Smooth muscle cell (in vitro differentiated cells): ENCODE measurements at regions not wholly inside any gene's neighbourhood (a gene's known extent, or its start where the extent isn't known, plus 50 kb on each side); places are given as distances from the start of the nearest gene placed in this dataset.

Source experiments
- DNase-seq: peaks from one replicate; lab custom pipeline; 2025; ENCODE audit not compliant: unreplicated experiment; lab: John Stamatoyannopoulos, UW
- H2AFZ ChIP-seq: fragments of 200-600 bp; sonication (generic); 2 replicates; pipeline ENCODE4 v1.6.0; 2016; ENCODE audit warnings: antibody characterized with exemption, low read depth, mild to moderate bottlenecking
- H3F3A ChIP-seq: fragments of 200-600 bp; sonication (generic); 2 replicates; pipeline ENCODE4 v1.6.0; 2017; ENCODE audit warnings: antibody characterized with exemption, low read depth
- H3K27ac ChIP-seq: fragments of 200-600 bp; sonication (generic); 2 replicates; pipeline ENCODE4 v1.5.1; 2016; ENCODE audit warnings: low read depth, mild to moderate bottlenecking
- H3K27me3 ChIP-seq: fragments of 200-600 bp; sonication (generic); 2 replicates; pipeline ENCODE4 v1.6.1; 2016; ENCODE audit warnings: low read depth, mild to moderate bottlenecking
- H3K36me3 ChIP-seq: fragments of 200-600 bp; sonication (generic); 2 replicates; pipeline ENCODE4 v1.5.1; 2016; ENCODE audit warnings: low read depth
- H3K4me1 ChIP-seq: fragments of 200-600 bp; sonication (generic); 2 replicates; pipeline ENCODE4 v1.5.1; 2016; ENCODE audit warnings: low read depth
- H3K4me2 ChIP-seq: fragments of 200-600 bp; sonication (generic); 2 replicates; pipeline ENCODE4 v1.6.0; 2016; ENCODE audit warnings: mild to moderate bottlenecking
- H3K4me3 ChIP-seq: fragments of 200-600 bp; sonication (generic); 2 replicates; pipeline ENCODE4 v1.5.1; 2016; ENCODE audit warnings: mild to moderate bottlenecking
- H3K79me2 ChIP-seq: fragments of 200-600 bp; sonication (generic); 2 replicates; pipeline ENCODE4 v1.6.0; 2016; ENCODE audit warnings: low read depth, mild to moderate bottlenecking
- H3K9ac ChIP-seq: fragments of 200-600 bp; sonication (generic); 2 replicates; pipeline ENCODE4 v1.6.0; 2016; ENCODE audit warnings: low read depth
- H3K9me3 ChIP-seq: fragments of 200-600 bp; sonication (generic); replicated peaks from 2 replicates; pipeline ENCODE4 v1.5.1; 2016; ENCODE audit warnings: low read depth
- H4K20me1 ChIP-seq: fragments of 200-600 bp; sonication (generic); 2 replicates; pipeline ENCODE4 v1.6.0; 2016; ENCODE audit warnings: low read depth
- WGBS: methylation state at CpG from one replicate; pipeline ENCODE4 v1.1.7; 2016; ENCODE audit warnings: low lambda C conversion rate; 5-methylcytosine and 5-hydroxymethylcytosine counted together
- TF ChIP-seq, protein P1 (sequence below): fragments of 200-600 bp; sonication (generic); IDR thresholded peaks from 2 replicates; pipeline ENCODE4 v1.5.1; 2017; ENCODE audit warnings: borderline replicate concordance, mild to moderate bottlenecking, antibody characterized with exemption; ENCODE audit not compliant: insufficient read depth, poor library complexity, severe bottlenecking

DNA sequence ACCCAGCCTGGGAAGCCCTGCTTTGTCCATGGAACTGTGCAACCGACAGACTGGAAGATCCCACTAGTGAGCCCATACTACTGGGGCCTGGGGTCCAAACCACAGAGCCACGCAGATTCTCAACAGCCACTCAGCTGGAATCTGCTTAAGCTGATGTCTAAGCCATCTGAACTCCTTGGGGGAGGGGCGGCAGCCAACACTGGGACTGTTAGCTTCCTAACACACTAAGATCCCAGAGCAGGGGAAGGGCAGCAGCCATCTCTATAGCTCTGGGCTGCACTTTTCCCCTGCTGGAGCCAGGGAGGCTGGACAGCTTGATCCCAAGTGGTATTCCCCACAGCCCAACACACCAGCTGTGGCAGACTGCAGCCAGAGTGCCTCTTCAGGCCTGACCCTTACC lies 118.3 kb downstream of the RPRM start:
- no peak overlapping the region for H3K27ac ChIP-seq
- no peaks in the 10 kb centered on the region for H3F3A ChIP-seq
- no peak overlapping the region for H3K9ac ChIP-seq
- no peaks in the 10 kb centered on the region for H3K4me1 ChIP-seq
- DNase-seq = no peak
- H3K9me3 ChIP-seq = no peaks in the 10 kb centered on the region
- no peak overlapping the region for H3K4me2 ChIP-seq
- no peaks in the 10 kb centered on the region for H3K27me3 ChIP-seq
- WGBS = 55% methylated on average over 3 of the region's 3 CpGs
- TF ChIP-seq, protein P1, sequence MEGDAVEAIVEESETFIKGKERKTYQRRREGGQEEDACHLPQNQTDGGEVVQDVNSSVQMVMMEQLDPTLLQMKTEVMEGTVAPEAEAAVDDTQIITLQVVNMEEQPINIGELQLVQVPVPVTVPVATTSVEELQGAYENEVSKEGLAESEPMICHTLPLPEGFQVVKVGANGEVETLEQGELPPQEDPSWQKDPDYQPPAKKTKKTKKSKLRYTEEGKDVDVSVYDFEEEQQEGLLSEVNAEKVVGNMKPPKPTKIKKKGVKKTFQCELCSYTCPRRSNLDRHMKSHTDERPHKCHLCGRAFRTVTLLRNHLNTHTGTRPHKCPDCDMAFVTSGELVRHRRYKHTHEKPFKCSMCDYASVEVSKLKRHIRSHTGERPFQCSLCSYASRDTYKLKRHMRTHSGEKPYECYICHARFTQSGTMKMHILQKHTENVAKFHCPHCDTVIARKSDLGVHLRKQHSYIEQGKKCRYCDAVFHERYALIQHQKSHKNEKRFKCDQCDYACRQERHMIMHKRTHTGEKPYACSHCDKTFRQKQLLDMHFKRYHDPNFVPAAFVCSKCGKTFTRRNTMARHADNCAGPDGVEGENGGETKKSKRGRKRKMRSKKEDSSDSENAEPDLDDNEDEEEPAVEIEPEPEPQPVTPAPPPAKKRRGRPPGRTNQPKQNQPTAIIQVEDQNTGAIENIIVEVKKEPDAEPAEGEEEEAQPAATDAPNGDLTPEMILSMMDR = no peak
- H3K4me3 ChIP-seq = no peak overlapping the region
- no peaks in the 10 kb centered on the region for H3K36me3 ChIP-seq
- no peaks in the 10 kb centered on the region for H4K20me1 ChIP-seq
- H3K79me2 ChIP-seq = no peaks in the 10 kb centered on the region
- H2AFZ ChIP-seq = no peak overlapping the region

DNA sequence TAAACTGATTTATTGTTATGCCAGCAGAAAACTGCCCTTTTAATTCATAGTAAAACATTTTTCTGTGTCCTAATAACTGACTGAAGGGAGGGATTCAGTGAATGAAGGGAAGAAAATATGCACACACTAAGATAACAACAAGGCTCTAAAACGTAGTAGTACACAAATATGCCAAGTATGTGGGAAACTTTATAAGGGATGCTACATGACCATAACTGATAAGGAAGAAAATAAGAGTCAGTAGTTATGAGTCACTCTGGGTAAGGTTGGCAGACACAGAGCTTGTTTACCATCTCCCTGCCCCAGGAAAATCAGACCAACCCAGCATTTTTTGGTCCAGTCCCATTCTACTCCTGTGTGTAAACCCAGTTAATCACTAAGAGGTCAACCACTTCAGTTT lies 124.2 kb downstream of the RPRM start:
- Histone ChIP-seq H3K9ac (no peak overlapping the region), H3K79me2 (no peaks in the 10 kb centered on the region), H4K20me1 (no peaks in the 10 kb centered on the region), H3K27me3 (no peaks in the 10 kb centered on the region), H3F3A (no peaks in the 10 kb centered on the region), H3K4me2 (no peak overlapping the region), H2AFZ (no peak overlapping the region), H3K27ac (no peak overlapping the region), H3K4me1 (no peaks in the 10 kb centered on the region), H3K9me3 (no peaks in the 10 kb centered on the region), H3K4me3 (no peak overlapping the region), H3K36me3 (no peaks in the 10 kb centered on the region)
- TF ChIP-seq, protein P1 = no peak
- DNase-seq = no peak
- 0% methylated on average over 1 of the region's 1 CpG for WGBS

- H3K27ac ChIP-seq = no peak overlapping the region
- DNase-seq = no peak
- H3K9ac ChIP-seq = no peak overlapping the region
- H3K4me3 ChIP-seq = no peak overlapping the region
- H4K20me1 ChIP-seq = no peaks in the 10 kb centered on the region
- no peaks in the 10 kb centered on the region for H3K4me1 ChIP-seq
- WGBS = 92% methylated on average over 4 of the region's 4 CpGs
- no peaks in the 10 kb centered on the region for H3K79me2 ChIP-seq
- H3K4me2 ChIP-seq = no peak overlapping the region
- no peaks in the 10 kb centered on the region for H3K27me3 ChIP-seq
- H3K36me3 ChIP-seq = no peaks in the 10 kb centered on the region
- no peaks in the 10 kb centered on the region for H3K9me3 ChIP-seq
- TF ChIP-seq, protein P1 = no peak
- H3F3A ChIP-seq = no peaks in the 10 kb centered on the region
- H2AFZ ChIP-seq = no peak overlapping the region
Observed at GRCh38 chr2:153349603-153350002, 129.0 kb downstream of the RPRM start.

- no peaks in the 10 kb centered on the region for H3K79me2 ChIP-seq
- WGBS = 69% methylated on average over 2 of the region's 2 CpGs
- no peak for DNase-seq
- H3K9me3 ChIP-seq = no peaks in the 10 kb centered on the region
- TF ChIP-seq, protein P1 = no peak
- H2AFZ ChIP-seq = no peak overlapping the region
- no peaks in the 10 kb centered on the region for H3K36me3 ChIP-seq
- no peaks in the 10 kb centered on the region for H3K4me1 ChIP-seq
- no peak overlapping the region for H3K9ac ChIP-seq
- no peaks in the 10 kb centered on the region for H3F3A ChIP-seq
- no peak overlapping the region for H3K4me2 ChIP-seq
- no peaks in the 10 kb centered on the region for H3K27me3 ChIP-seq
- no peak overlapping the region for H3K4me3 ChIP-seq
- H3K27ac ChIP-seq = no peak overlapping the region
- no peaks in the 10 kb centered on the region for H4K20me1 ChIP-seq
Observed at GRCh38 chr2:153347818-153348495, 130.6 kb downstream of the RPRM start.
